ENCODE measurements at regions not wholly inside any gene's neighbourhood (a gene's known extent, or its start where the extent isn't known, plus 50 kb on each side); places are given as distances from the start of the nearest gene placed in this dataset.
"Not testable (repeated sequence)": the region's sequence is repeated elsewhere in the genome, so short reads cannot be mapped to it uniquely, and the experiment has no call there.

- H3K9me3 Mint-ChIP-seq (ENCODE audit: unreplicated experiment): no peaks in the 10 kb centered on the region
- intact Hi-C loops (cut with micrococcal nuclease; ENCODE audit: unreplicated experiment): no loop called here
- CTCF ChIA-PET: no interaction called here
- H3K4me3 Mint-ChIP-seq (ENCODE audit: unreplicated experiment): no peak overlapping the region
- H3K36me3 Mint-ChIP-seq (ENCODE audit: insufficient read depth, unreplicated experiment): no peaks in the 10 kb centered on the region
- no peak overlapping the region for H3K27ac Mint-ChIP-seq (ENCODE audit: unreplicated experiment)
- no peaks in the 10 kb centered on the region for H3K9me3 ChIP-seq
- no peak for DNase-seq
- H3K4me3 ChIP-seq (ENCODE audit: low read depth, low read length): no peak overlapping the region
- no peaks in the 10 kb centered on the region for H3K4me1 ChIP-seq
- no peak for TF ChIP-seq CTCF (IDR thresholded peaks at IDR 0.05; ENCODE audit: insufficient read depth in 1 of 2, low read depth in 1 of 2, low read length in 1 of 2, severe bottlenecking in 1 of 2, unreplicated experiment in 1 of 2)
- peaks cover 15% of the 10 kb centered on the region for H3K27me3 Mint-ChIP-seq (ENCODE audit: insufficient read depth, unreplicated experiment)
- H3K27me3 ChIP-seq (replicated peaks; ENCODE audit: control insufficient read depth, insufficient read depth, low read length): no peaks in the 10 kb centered on the region
- no TSS peak for BruUV-seq (replicated peaks)
- POLR2A ChIA-PET: no interaction called here
- H3K36me3 ChIP-seq (ENCODE audit: control insufficient read depth, insufficient read depth, low read length): no peaks in the 10 kb centered on the region
- no peaks in the 10 kb centered on the region for H3K4me1 Mint-ChIP-seq (ENCODE audit: low read depth, unreplicated experiment)
Observed at GRCh38 chr13:84777316-84777715, 895.0 kb upstream of the SLITRK1 start.

- Mint-ChIP-seq H3K27ac (ENCODE audit: unreplicated experiment) (no peak overlapping the region), H3K36me3 (ENCODE audit: insufficient read depth, unreplicated experiment) (no peaks in the 10 kb centered on the region), H3K27me3 (ENCODE audit: insufficient read depth, unreplicated experiment) (peaks cover 11% of the 10 kb centered on the region), H3K4me3 (ENCODE audit: unreplicated experiment) (no peak overlapping the region), H3K4me1 (ENCODE audit: low read depth, unreplicated experiment) (no peaks in the 10 kb centered on the region), H3K9me3 (ENCODE audit: unreplicated experiment) (no peaks in the 10 kb centered on the region)
- DNase-seq: no peak
- H3K4me1 ChIP-seq: no peaks in the 10 kb centered on the region
- ChIA-PET CTCF (interaction anchor here (0.6 kb wide), 1 partner anchor 18 kb away, joined by 3 read pairs; no protein-coding TSS in a partner anchor), POLR2A (no interaction called here)
- no peaks in the 10 kb centered on the region for H3K9me3 ChIP-seq
- BruUV-seq (replicated peaks): no TSS peak
- no peak overlapping the region for H3K4me3 ChIP-seq (ENCODE audit: low read depth, low read length)
- H3K36me3 ChIP-seq (ENCODE audit: control insufficient read depth, insufficient read depth, low read length): no peaks in the 10 kb centered on the region
- no peaks in the 10 kb centered on the region for H3K27me3 ChIP-seq (replicated peaks; ENCODE audit: control insufficient read depth, insufficient read depth, low read length)
- no peak for TF ChIP-seq CTCF (IDR thresholded peaks at IDR 0.05; ENCODE audit: insufficient read depth in 1 of 2, low read depth in 1 of 2, low read length in 1 of 2, severe bottlenecking in 1 of 2, unreplicated experiment in 1 of 2)
- intact Hi-C loops (cut with micrococcal nuclease; ENCODE audit: unreplicated experiment): no loop called here
Observed at GRCh38 chr13:84776593-84776992, 894.3 kb upstream of the SLITRK1 start.

GRCh38 chr13:84775920-84776319 lies 893.6 kb upstream of the SLITRK1 start:
- H3K4me1 ChIP-seq; H3K4me3 Mint-ChIP-seq (ENCODE audit: unreplicated experiment); H3K4me3 ChIP-seq (ENCODE audit: low read depth, low read length); H3K9me3 ChIP-seq; H3K27me3 ChIP-seq (replicated peaks; ENCODE audit: control insufficient read depth, insufficient read depth, low read length); H3K27me3 Mint-ChIP-seq (ENCODE audit: insufficient read depth, unreplicated experiment); H3K27ac Mint-ChIP-seq (ENCODE audit: unreplicated experiment); BruUV-seq (replicated peaks); H3K36me3 ChIP-seq (ENCODE audit: control insufficient read depth, insufficient read depth, low read length); DNase-seq; H3K4me1 Mint-ChIP-seq (ENCODE audit: low read depth, unreplicated experiment); POLR2A ChIA-PET; H3K9me3 Mint-ChIP-seq (ENCODE audit: unreplicated experiment); H3K36me3 Mint-ChIP-seq (ENCODE audit: insufficient read depth, unreplicated experiment); intact Hi-C loops (cut with micrococcal nuclease; ENCODE audit: unreplicated experiment): not testable (repeated sequence)
- CTCF ChIA-PET: interaction anchor here (0.6 kb wide), 1 partner anchor 18 kb away, joined by 3 read pairs; no protein-coding TSS in a partner anchor

- TF ChIP-seq CTCF (IDR thresholded peaks at IDR 0.05; ENCODE audit: insufficient read depth in 1 of 2, low read depth in 1 of 2, low read length in 1 of 2, severe bottlenecking in 1 of 2, unreplicated experiment in 1 of 2): no peak
- DNase-seq: no peak
- ChIA-PET CTCF (no interaction called here), POLR2A (no interaction called here)
- H3K27ac Mint-ChIP-seq (ENCODE audit: unreplicated experiment): no peak overlapping the region
- H3K27me3 Mint-ChIP-seq (ENCODE audit: insufficient read depth, unreplicated experiment): peaks cover 2% of the 10 kb centered on the region
- H3K4me1 ChIP-seq: no peaks in the 10 kb centered on the region
- no peaks in the 10 kb centered on the region for H3K9me3 Mint-ChIP-seq (ENCODE audit: unreplicated experiment)
- H3K36me3 Mint-ChIP-seq (ENCODE audit: insufficient read depth, unreplicated experiment): no peaks in the 10 kb centered on the region
- no peaks in the 10 kb centered on the region for H3K9me3 ChIP-seq
- H3K27me3 ChIP-seq (replicated peaks; ENCODE audit: control insufficient read depth, insufficient read depth, low read length): no peaks in the 10 kb centered on the region
- H3K36me3 ChIP-seq (ENCODE audit: control insufficient read depth, insufficient read depth, low read length): no peaks in the 10 kb centered on the region
- H3K4me3 Mint-ChIP-seq (ENCODE audit: unreplicated experiment): no peak overlapping the region
- peaks cover 6% of the 10 kb centered on the region for H3K4me1 Mint-ChIP-seq (ENCODE audit: low read depth, unreplicated experiment)
- intact Hi-C loops (cut with micrococcal nuclease; ENCODE audit: unreplicated experiment): no loop called here
- no TSS peak for BruUV-seq (replicated peaks)
- no peak overlapping the region for H3K4me3 ChIP-seq (ENCODE audit: low read depth, low read length)
Observed at GRCh38 chr13:84774111-84774510, 891.8 kb upstream of the SLITRK1 start.

Data from Caco-2 (cell line).